Stomach (tissue), 8 donors: ENCODE measurements at regions not wholly inside any gene's neighbourhood (a gene's known extent, or its start where the extent isn't known, plus 50 kb on each side); places are given as distances from the start of the nearest gene placed in this dataset.

ENCODE experiments used
- DNase-seq, 2 donors: peaks; one replicate each; pipeline versions ENCODE4 v3.0.0 to v3.0.0-alpha.2; 2013 to 2019
- H3K27ac ChIP-seq, 5 donors: fragments of 200-600 bp in 4 of 5; sonication (generic) in 4 of 5; one replicate each; pipeline ENCODE4 v1.5.1; 2013 to 2019; ENCODE audit warnings: mild to moderate bottlenecking in 1 of 5, moderate library complexity in 1 of 5
- H3K27me3 ChIP-seq, 3 donors: fragments of 200-600 bp; sonication (generic); one replicate each; pipeline ENCODE4 v1.5.1; 2017 to 2019; ENCODE audit warnings: mixed run types in 1 of 3
- H3K36me3 ChIP-seq, 4 donors: fragments of 200-600 bp; sonication (generic); 1 replicate in 3 of 4; 2 replicates in 1 of 4; pipeline ENCODE4 v1.5.1; 2016 to 2019
- H3K4me1 ChIP-seq, 4 donors: fragments of 200-600 bp; sonication (generic); one replicate each; pipeline ENCODE4 v1.5.1; 2016 to 2019
- H3K4me3 ChIP-seq, 4 donors: fragments of 200-600 bp; sonication (generic) in 3 of 4; one replicate each; pipeline ENCODE4 v1.5.1; 2016 to 2019; ENCODE audit warnings: mild to moderate bottlenecking in 1 of 4
- H3K9me3 ChIP-seq, 4 donors: fragments of 200-600 bp; sonication (generic); one replicate each; pipeline ENCODE4 v1.5.1; 2016 to 2019
- CTCF ChIP-seq, 7 experiments: fragments of 450-650 bp in 4 of 7; fragments of 200-600 bp in 3 of 7; sonication (generic) in 3 of 7; IDR thresholded peaks; one replicate each; pipeline ENCODE4 v1.5.1; 2016 to 2019; ENCODE audit warnings: antibody characterized with exemption in 7 of 7, control low read depth in 2 of 7, mild to moderate bottlenecking in 1 of 7
- EP300 ChIP-seq: sonication (generic); formaldehyde crosslinking; IDR thresholded peaks from one replicate; pipeline ENCODE4 v1.6.1; 2017; ENCODE audit warnings: antibody characterized with exemption
- POLR2A ChIP-seq, 4 donors: fragments of 450-650 bp; IDR thresholded peaks; one replicate each; pipeline ENCODE4 v1.6.1; 2016; ENCODE audit warnings: antibody characterized with exemption in 4 of 4, control low read depth in 2 of 4, mild to moderate bottlenecking in 1 of 4, moderate library complexity in 1 of 4
- POLR2AphosphoS5 ChIP-seq, 3 donors: sonication (generic); formaldehyde crosslinking; IDR thresholded peaks; one replicate each; pipeline ENCODE4 v1.6.1; 2016; ENCODE audit warnings: antibody characterized with exemption in 3 of 3
- WGBS, 5 donors: extraction: QIAGEN DNeasy Blood & Tissue Kit in 3 of 5; methylation state at CpG; one replicate each; pipeline versions ENCODE4 v1.1.5 to v1.1.7; 2013 to 2018; 5-methylcytosine and 5-hydroxymethylcytosine counted together
- intact Hi-C: fragments of 100-400 bp; cut with DNase I; formaldehyde crosslinking; loops from one replicate; pipeline ENCODE4 v1.15.1; 2023; ENCODE audit warnings: low total_unique reads
- donor health status: healthy with polysubstance abuse.
- donor health status: Bipolar disorder and iron deficiency.
- donor health status: healthy.

GRCh38 chr3:128551867-128552266, 58.9 kb upstream of the GATA2 start:
- peaks cover 12 to 59% (median 31%) of the 10 kb centered on the region in 3 donors for H3K27me3 ChIP-seq
- 54 to 61% (median 55%) methylated on average over 4 of the region's 4 CpGs for WGBS, 5 donors
- no peak overlapping the region for H3K4me3 ChIP-seq
- DNase-seq, result peak in 1 of 2 donors; percentile 5
- H3K36me3 ChIP-seq, result no peaks in the 10 kb centered on the region
- H3K9me3 ChIP-seq, result no peaks in the 10 kb centered on the region
- TF ChIP-seq POLR2AphosphoS5 (IDR thresholded peaks at IDR 0.05) (no peak), EP300 (no peak), CTCF (IDR thresholded peaks at IDR 0.05) (no peak), POLR2A (IDR thresholded peaks at IDR 0.05) (no peak)
- H3K27ac ChIP-seq, result no peak overlapping the region
- intact Hi-C loops, result no loop called here
- H3K4me1 ChIP-seq, result peaks cover 6 to 20% (median 9%) of the 10 kb centered on the region in 4 donors

GRCh38 chr3:128551451-128551850, 58.5 kb upstream of the GATA2 start:
- WGBS, 5 donors, result 57 to 69% (median 62%) methylated on average over 8 to 9 of the region's 9 CpGs
- H3K27me3 ChIP-seq, result peaks cover 12 to 55% (median 28%) of the 10 kb centered on the region in 3 donors
- no peak overlapping the region for H3K4me3 ChIP-seq
- no peak overlapping the region for H3K27ac ChIP-seq
- H3K36me3 ChIP-seq, result no peaks in the 10 kb centered on the region
- TF ChIP-seq CTCF (IDR thresholded peaks at IDR 0.05), result no peak
- no peak for TF ChIP-seq POLR2AphosphoS5 (IDR thresholded peaks at IDR 0.05)
- TF ChIP-seq POLR2A (IDR thresholded peaks at IDR 0.05), result no peak
- no peak for TF ChIP-seq EP300
- no peaks in the 10 kb centered on the region for H3K9me3 ChIP-seq
- DNase-seq, result peak in 1 of 2 donors; percentile 22
- peaks cover 6 to 20% (median 9%) of the 10 kb centered on the region in 4 donors for H3K4me1 ChIP-seq
- intact Hi-C loops, result no loop called here

GRCh38 chr3:128550471-128551126, 57.6 kb upstream of the GATA2 start:
- Histone ChIP-seq H3K27me3 (peaks cover 6 to 47% (median 20%) of the 10 kb centered on the region in 3 donors), H3K4me3 (no peak overlapping the region), H3K36me3 (no peaks in the 10 kb centered on the region), H3K9me3 (no peaks in the 10 kb centered on the region), H3K4me1 (peaks cover 6 to 16% (median 6%) of the 10 kb centered on the region in 4 donors), H3K27ac (no peak overlapping the region)
- 85 to 92% (median 88%) methylated on average over 16 to 18 of the region's 18 CpGs for WGBS, 5 donors
- TF ChIP-seq POLR2A (IDR thresholded peaks at IDR 0.05) (no peak), POLR2AphosphoS5 (IDR thresholded peaks at IDR 0.05) (no peak), CTCF (IDR thresholded peaks at IDR 0.05) (no peak), EP300 (no peak)
- intact Hi-C loops, result no loop called here
- DNase-seq, result peak in 1 of 2 donors; percentile 15

- Histone ChIP-seq H3K36me3 (no peaks in the 10 kb centered on the region), H3K9me3 (no peaks in the 10 kb centered on the region), H3K4me3 (no peak overlapping the region), H3K27ac (no peak overlapping the region), H3K4me1 (peaks cover under 1 to 10% (median 4%) of the 10 kb centered on the region in 4 donors), H3K27me3 (peaks cover 1 to 41% (median 14%) of the 10 kb centered on the region in 3 donors)
- 71 to 86% (median 75%) methylated on average over 2 of the region's 2 CpGs for WGBS, 5 donors
- intact Hi-C loops, result no loop called here
- DNase-seq, result peak in 1 of 2 donors; percentile 14
- TF ChIP-seq POLR2A (IDR thresholded peaks at IDR 0.05) (no peak), POLR2AphosphoS5 (IDR thresholded peaks at IDR 0.05) (no peak), EP300 (no peak), CTCF (IDR thresholded peaks at IDR 0.05) (no peak)
Observed at GRCh38 chr3:128550113-128550440, 57.1 kb upstream of the GATA2 start.
